Fibroblast of peridontal ligament (primary cell): ENCODE measurements at regions not wholly inside any gene's neighbourhood (a gene's known extent, or its start where the extent isn't known, plus 50 kb on each side); places are given as distances from the start of the nearest gene placed in this dataset.

Source experiments
- DNase-seq: peaks from one replicate; pipeline ENCODE4 v3.0.0-alpha.2; 2010; ENCODE audit errors: extremely low read depth

DNA sequence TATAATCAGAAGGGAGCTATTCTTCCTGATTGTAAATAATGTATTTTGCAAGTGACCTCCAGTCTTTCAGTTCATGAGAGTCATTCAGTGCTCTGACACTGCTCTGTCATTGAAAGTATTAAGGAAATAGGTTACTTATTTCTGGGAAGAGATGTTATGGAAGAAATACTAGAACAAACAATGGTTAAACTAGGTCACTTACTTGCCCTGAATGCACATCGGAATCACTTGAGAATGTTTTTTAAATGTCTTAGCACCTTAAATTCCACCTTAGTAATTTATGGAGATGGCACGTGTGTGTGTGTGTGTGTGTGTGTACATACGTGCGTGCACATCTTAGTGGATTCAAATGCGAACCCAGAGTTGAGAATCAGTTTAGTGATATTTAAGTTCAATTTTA lies 126.6 kb upstream of the KCNH7 start:
- DNase-seq: no peak

DNA sequence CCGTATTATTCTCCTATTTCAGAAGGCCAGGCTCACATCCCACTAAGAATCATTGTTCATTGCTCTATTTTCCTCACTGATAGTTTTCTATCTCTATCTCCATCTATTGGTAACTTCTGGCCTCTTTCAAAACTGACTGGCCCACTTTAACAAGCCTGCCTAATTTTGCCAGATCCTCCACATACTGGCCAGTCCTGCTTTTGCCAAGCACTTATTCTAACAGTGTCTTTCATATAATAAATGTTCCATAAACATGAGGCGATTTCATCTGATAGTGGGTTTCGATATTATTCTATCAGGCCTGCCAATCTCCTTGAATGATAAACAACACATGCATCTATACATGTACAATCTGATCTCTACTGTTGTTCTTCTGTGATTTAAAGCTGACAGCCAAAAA lies 125.9 kb upstream of the KCNH7 start:
- DNase-seq: no peak

GRCh38 chr2:162963156-162963555 lies 124.6 kb upstream of the KCNH7 start:
- no peak for DNase-seq

DNA sequence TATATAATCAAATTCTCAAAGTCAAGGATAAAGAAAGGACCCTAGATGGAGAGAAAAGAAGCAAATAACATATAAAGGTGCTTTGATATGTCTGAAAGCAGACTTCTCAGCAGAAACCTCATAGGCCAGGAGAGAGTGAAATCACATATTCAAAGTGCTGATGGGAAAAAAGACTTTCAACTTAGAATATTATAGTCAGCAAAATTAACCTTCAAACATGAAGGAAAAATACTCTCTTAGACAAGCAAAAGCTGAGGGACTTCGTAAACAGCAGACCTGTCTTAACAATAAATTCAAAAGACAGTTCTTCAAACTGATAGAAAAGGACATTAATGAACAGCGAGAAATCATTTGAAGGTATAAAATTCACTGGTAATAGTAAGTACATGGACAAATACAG lies 107.2 kb upstream of the KCNH7 start:
- DNase-seq: no peak

DNA sequence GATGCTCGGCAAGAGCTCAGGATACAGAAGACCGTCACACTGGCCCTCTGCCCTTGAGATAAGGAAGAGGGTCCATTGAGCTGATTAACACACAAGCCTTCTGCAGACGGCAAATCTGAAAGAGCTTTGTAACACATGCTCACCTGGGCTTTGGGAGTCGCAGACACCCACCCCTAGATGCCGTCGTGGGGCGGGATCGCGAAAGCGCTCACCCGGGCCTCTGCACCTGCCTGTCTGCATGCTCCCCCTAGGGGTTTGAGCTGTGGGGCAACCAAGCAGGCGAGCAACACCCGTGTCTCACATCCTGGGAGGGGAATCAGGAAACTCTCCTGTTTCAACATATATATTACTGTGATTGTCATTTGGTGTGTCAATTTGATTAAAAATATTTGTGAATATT lies 99.8 kb upstream of the KCNH7 start:
- DNase-seq: no peak

DNA sequence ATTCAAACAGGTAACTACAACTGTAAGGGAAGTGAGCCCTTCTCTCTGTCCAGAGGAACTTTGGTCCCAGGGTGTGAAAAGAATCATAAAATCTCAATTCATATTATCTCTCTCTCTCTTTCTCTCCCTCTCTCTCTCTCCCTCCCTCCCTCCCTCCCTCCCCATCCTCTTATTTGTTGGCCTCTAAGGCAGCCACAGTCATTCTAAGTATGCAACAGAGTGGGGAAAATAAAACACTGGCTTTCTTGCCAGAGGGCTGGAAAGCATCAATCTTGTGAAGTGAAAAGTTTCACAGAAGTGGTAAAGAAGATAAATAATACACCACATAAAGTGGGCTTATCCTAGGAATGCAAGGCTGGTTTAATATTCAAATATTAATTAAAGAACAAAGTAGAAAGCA lies 95.6 kb upstream of the KCNH7 start:
- no peak for DNase-seq

DNA sequence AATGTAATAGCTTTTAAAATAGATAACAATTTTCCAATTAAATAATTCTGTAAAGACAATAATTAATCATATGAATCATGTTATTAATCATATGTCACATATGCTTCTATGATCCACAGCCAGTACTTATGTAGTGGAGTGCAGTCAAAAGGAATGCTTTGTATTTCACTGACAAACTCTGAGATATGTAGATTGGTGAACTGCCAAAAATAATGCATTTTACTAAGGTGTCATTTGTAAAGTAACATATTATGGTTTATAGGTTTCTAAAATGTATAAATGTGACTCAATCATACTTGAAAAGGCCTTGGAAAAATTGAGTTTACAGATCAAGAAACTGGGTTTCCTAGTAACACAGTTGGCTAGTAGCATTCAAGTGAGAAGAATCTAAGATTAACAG lies 93.8 kb upstream of the KCNH7 start:
- DNase-seq: no peak

GRCh38 chr2:162929571-162929970 lies 91.0 kb upstream of the KCNH7 start:
- no peak for DNase-seq

DNA sequence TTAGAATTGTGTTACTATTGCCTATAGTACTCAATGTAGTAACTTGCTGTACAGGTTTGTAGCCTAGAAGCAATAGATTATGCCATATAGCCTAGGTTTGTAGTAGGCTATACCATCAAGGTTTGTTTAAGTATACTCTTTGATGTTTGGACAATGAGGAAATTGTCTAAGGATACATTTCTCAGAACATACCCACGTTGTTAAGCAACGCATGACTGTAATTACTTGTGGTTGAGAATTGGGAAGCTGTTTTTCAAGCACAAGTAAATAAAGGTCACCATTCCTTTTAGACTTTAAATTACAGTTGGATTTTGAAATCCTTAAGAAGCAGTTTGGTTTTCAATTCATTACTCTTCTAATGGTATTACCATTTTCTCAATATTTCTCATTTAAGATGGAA lies 89.8 kb upstream of the KCNH7 start:
- no peak for DNase-seq

GRCh38 chr2:162926907-162927306 lies 88.3 kb upstream of the KCNH7 start:
- DNase-seq: no peak

DNA sequence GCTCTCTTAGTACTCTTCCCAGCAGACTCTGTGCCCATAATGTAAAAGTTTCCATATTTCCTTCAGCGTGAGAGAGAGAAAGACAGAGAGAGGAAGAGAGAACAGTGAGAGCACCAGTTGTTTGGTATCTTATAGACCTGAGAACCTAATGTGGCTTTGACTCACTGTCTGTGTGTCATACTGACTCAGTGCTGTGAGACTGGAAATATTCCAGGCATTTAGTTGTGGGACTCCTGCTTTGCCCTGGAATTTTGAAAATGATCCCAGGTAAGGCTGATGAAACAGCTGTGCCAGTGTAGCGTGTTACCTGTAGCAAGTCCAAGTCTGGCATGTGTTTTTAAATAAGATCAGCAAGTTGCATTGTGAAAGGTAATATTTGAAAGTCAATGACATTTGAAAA lies 87.9 kb upstream of the KCNH7 start:
- DNase-seq: no peak

- DNase-seq: no peak
Observed at GRCh38 chr2:162925595-162925994, 87.0 kb upstream of the KCNH7 start.

- DNase-seq: no peak
Observed at GRCh38 chr2:162919111-162919510, 80.5 kb upstream of the KCNH7 start.

GRCh38 chr2:162917626-162918025 lies 79.1 kb upstream of the KCNH7 start:
- no peak for DNase-seq

- no peak for DNase-seq
Observed at GRCh38 chr2:162916286-162916801, 77.8 kb upstream of the KCNH7 start.

DNA sequence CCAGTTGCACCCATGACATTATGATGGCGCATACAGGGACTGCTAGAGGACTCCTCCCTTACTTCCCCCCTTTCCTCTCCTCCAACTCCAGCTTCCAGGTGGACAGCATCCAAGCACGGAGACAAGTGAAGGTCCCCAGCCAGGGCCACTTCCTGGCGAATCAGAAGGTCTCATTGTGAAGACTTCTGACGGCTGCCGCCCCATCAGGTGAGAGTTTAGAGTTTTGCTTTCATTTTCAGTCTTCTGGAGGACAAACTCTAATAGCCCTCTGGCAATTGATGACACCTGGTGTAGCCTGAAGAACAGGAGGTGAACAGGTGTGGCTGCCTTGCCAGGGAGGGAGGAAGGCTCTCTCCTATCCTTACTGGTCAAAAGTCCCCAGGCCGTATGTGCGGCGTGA lies 77.3 kb upstream of the KCNH7 start:
- DNase-seq: no peak

DNA sequence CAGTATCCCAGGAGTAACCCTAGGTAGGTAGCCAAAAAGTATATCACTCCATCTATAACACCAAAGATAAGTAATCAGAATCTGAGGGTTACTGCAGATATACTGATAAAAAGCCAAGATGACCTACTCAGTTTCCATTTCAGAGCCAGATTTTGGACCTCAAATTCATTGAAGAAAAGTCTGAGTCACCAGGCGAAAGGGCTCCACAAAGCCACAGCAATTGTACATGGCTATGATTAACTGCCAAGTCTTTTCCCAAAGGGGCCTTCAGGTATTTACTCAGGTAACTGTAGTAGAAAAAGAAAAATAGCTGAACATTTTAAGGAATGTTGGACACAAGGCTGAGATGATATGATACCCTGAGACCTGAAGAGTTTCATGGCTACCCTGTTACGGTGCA lies 75.6 kb upstream of the KCNH7 start:
- no peak for DNase-seq

DNA sequence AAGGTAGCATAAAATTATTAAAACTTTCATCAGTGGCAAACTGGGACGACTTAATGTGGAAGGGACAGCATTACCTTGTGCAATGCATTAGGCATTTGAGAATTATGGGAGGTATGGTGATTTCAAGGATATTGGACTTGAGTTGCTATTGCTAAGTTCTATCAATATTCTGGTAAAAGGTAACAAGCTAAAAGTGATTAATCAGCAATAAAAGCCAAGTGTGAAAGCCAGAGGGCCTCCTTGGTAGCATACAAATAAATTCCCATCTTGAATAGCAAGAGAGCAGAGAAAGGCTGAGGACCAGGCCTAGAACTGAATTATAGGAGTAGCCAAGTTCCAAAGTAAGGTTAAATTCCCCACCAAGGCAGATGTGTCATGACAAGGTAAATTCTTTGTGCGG lies 74.2 kb upstream of the KCNH7 start:
- DNase-seq: no peak

- DNase-seq: no peak
Observed at GRCh38 chr2:162908567-162908966, 70.0 kb upstream of the KCNH7 start.

DNA sequence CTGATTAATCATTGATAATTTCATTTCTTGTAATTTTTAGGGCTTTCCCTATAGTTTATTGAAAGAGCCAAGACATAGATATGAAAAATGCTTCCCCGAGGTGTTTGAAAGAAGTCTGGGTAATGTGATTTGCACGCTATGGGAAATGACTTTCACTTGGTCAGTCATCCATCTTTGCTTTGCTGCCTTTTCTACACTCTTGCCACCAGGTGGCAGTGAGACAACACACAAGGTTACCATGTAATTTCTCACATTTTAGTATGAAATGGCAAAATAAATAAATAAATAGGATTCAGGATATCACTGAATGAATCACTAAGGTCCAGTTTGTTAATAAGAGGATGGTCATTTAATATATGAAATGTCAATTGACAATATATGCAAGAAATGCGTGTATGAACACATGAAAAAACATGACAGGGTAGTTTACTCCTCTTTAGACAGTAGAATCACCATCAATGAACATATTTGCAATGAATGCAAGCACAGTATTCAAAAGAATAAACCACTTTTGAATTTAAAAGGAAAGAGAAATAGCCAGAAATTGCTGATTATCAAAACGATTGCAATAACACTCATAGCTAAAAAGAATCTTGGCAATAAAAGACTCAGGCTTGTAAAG lies 52.2 kb upstream of the KCNH7 start:
- DNase-seq: peak; percentile 64

- no peak for DNase-seq
Observed at GRCh38 chr2:162888652-162889051, 50.1 kb upstream of the KCNH7 start.
